ENCODE measurements at regions not wholly inside any gene's neighbourhood (a gene's known extent, or its start where the extent isn't known, plus 50 kb on each side); places are given as distances from the start of the nearest gene placed in this dataset.
"Not testable (repeated sequence)": the region's sequence is repeated elsewhere in the genome, so short reads cannot be mapped to it uniquely, and the experiment has no call there.

DNA sequence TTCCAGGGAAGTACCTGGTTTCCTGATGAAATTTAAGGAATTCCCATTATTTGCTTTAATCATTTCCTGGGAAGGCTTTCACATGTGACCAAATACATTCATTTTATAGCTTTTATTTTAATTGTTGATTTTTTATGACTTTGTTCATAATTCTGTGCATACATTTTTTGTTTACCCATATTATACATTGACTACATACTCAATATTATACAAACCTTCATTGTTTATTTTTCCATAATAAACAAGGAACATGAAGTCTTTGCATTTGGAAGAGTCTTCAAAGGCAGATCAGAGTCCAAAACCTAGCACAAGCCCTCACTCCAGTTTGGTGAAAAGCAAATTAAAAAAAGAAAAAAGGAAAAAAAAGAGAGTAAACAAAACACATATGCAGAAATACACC lies 218.3 kb upstream of the NRIP1 start:
- DNase-seq = no peak

DNA sequence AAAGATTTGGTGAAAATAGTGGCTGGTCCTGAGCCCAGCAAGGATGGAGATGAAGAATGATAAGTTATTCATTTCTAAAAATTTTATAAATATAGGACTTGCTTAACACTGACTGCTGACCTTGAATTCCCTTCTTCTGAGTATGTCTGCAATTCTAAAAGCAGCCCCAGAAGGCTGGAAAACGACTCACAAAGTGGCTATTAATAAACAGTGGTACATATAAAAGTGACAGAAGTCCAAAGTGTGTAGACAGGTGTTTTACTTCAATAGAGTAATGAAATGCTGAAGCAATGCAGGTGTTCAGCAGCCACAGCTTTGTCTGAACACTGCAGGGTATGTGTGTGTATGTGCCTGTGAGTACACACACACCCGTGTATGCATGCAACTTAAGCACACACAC lies 219.0 kb upstream of the NRIP1 start:
- DNase-seq = no peak

DNA sequence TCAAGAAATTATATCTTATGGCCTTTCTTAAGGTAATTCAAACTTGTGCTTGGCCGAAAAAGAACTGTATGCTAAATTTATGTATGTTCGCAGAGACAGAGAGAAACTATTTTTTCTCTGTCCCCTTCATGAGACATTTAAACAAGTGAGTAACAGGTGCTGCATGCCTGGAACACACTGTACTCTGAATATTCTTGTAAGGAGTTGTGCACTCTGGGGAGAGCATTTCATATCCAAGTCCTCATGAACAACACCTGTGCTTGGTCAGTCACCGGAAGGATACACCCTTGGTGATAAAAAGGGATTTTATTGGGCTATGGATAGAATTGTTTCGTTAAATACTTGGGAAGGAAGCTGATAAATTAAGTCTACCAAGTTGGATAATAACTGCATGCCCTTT lies 220.8 kb upstream of the NRIP1 start:
- DNase-seq = no peak

DNA sequence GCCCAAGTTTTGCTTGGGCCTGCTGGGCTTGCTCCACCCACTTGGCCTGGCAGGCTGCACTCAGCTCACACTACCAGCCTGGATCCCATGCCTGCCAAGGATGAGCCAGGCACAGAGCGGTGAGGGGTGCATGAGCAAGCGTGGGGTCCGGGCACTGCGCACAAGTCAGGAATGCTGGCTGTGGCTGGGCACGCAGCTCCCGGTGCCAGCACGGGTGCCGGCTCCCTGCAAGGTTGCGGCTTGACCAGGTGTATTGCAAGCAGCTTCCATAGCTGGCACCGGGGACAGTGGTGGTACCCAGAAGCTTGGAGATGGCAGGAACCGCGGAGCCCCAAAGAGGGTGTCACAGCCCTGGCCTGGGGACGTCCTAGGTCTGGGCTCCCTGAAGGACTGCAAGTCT lies 224.4 kb upstream of the NRIP1 start:
- DNase-seq = no peak

DNA sequence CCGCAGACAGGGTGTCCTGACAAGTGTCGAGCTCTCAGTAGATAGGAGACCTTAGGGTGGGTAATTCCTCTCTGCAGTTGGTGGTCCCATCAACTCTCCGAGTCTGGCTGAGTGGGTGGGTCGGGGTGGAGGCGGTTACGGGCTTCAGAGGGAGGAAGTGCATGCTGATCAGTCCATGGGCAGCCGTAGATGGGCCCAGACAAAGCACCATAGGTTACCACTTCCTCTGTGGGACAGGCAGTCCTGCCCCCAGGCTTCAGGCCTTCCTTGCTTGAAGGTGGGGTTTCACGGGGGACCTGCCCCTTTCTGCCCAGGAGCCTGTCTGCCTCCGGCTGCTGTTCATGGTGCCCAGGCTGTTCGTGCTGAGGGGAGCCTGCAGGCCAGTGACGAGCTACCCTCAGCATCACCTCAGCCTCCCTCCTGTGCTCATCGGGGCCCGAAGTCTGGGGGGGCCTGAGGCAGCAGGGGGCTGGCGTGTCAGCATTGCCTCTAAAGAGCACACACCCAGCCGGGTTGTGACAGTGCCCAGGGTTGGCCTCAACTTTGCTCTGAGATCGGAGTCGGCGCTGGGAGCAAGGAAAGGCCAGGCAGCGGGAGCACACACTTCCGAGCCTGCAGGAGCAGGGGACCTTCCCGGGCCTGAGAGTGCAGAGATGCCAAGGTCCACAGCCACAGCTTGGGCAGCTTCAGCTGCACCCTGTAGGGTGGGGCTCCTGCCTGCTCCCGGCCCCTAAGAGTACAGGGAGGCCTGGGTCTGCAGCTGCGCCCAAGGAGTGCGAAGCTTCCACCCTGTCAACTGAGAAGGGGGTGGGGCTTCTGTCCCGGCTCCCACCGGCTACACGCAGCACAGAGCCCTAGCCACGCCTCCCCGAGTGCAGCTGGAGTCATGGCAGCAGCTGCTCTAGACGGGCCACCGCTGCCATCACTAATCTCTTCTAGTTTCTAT lies 225.4 kb upstream of the NRIP1 start:
- DNase-seq = no peak

DNA sequence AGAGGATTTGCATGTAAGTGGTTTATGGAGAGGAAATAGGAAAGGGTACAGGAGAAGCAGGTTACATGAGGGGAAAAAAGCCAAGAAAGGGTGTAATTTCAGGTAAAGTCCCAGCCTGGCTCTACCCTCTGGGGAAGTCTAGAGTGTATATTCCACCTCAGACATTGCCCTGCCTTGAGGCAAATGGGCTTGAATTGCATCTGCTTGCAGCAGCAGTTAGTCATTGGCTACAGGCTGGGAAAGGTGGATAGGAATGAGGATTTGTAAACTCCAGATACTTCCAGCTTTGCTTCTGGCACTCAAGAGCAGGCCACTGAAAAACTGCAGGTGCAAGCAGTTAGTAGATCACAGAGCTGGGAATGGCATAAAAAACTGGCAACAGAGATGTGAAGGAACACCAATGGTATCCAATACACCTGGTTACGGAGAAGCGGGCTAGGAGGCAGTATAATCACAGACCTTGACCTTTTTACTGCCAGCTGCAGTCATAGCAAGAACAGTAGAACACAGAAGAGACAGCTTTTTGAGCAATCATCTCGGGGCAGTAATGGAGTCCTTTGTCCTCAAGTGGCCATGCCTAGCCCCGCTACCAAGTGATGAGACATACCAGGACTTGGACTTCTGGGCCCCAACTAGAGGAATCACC lies 226.9 kb upstream of the NRIP1 start:
- no peak for DNase-seq

DNA sequence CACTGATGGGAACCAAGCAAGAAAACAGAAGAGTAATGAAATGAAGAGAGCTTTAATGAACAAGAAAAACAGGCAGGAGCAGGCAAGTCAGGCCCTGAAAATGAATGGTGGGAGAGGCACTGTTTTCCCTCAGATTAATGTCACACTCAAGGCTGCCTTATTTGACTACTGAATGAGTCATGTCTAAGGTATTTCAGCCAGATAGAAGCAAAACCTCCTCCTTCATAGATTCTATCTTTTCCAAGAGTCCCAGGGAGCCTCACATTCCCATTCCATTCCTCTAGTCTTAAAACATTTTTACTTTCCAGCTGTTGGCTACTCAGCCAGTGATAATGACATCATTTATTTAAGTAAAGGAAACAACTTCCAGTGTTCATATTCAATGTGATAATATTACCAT lies 228.4 kb upstream of the NRIP1 start:
- DNase-seq = no peak

DNA sequence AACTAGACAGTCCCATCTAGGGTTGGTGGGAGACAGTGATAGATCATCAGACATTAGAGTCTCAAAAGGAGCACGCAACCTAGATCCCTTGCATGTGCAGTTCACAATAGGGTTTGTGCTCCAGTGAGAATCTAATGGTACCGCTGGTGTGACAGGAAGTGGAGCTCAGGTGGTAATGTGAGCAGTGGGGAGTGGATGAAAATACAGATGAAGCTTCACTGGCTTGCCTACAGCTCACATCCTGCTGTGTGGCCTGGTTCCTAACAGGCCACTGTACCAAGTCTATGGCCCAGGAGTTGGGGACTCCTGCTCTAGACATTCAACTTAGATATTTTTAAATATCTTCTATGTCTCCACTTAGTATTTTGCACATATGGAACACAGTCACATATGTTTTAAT lies 231.1 kb upstream of the NRIP1 start:
- no peak for DNase-seq

DNA sequence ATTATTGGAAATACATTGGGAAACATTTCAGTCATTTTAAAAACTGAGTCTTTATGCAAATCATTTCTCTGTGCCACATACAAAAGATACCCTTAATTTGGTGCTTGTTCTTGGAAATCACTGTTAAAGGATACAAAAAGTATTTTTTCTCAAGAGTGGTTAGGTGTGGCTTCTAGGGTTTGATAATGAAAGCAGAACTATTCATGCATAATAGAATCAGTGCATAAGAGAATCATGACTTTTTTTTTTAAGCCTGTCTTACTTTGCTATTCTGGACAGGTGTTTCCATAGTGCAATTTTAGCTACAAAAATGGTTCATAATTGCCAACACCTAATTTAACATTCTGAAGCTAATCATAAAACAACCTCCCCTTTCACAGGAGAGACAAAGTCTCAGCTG lies 233.0 kb upstream of the NRIP1 start:
- no peak for DNase-seq

DNA sequence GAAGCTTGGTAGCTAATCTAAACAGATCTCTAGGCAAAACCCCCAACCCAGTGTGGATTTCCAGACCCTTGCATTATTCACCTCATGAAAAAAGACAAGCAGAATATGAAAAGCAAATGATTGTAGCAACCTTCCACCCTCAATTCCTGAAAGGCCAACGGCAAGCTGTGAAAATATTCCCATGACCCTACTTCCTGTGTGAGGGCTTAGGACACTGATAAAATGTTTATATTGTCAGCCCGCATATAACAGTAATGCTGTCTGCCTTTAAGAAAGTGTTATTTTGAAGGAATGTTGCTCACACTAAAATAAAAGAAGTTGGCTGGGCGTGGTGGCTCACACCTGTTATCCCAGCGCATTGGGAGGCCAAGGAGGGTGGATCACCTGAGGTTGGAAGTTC lies 233.5 kb upstream of the NRIP1 start:
- no peak for DNase-seq

DNA sequence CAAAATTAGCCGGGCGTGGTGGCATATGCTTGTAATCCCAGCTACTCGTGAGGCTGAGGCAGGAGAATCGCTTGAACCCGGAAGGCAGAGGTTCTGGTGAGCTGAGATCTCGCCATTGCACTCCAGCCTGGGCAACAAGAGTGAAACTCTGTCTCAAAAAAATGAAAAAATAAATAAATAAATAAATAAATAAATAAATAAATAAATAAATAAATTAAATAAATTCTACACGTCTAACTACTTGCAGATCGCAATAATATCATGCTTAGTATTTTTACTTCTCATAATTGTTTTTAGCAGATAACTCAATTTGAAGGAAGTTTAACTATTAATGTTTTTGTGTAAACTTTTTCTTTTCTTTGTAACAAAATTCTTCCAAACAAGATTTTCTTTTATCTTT lies 234.0 kb upstream of the NRIP1 start:
- DNase-seq = not testable (repeated sequence)

DNA sequence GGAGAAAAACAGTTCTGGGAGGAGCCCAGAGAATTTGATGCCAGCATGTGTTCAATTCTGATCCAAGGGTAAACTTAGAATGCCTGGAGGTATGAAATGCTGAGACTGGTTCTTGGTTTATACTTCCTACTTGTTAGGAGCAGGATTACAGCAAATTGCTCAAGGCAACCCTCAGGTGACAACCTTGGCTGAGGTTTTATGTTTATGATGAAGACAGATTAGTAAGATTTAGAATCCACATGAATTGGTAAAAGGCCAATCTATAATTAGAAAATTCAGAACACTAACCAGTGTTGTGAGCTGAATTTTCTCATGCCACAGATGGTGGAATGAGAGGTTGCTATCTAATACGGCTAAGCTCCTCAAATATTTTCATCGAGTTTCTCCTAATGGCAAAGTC lies 235.3 kb upstream of the NRIP1 start:
- DNase-seq = no peak

DNA sequence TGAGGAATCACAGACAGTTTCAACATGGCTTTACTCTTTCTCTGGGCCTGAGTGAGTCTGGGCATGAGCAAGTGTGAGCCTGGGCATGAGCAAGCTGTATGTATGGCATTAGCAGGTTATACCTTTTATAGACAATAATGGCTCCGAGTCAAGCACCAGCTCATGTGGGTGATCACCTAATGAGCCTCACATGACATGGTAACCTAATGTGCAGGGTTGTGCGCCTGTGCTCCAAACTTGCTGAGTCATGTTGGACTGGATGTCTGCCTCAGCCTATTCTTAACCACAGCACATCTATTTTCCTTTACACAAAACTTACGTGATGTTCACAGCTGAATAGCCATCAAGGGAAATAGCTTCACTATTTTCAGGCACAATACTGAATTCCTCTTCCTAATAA lies 236.2 kb upstream of the NRIP1 start:
- no peak for DNase-seq

DNA sequence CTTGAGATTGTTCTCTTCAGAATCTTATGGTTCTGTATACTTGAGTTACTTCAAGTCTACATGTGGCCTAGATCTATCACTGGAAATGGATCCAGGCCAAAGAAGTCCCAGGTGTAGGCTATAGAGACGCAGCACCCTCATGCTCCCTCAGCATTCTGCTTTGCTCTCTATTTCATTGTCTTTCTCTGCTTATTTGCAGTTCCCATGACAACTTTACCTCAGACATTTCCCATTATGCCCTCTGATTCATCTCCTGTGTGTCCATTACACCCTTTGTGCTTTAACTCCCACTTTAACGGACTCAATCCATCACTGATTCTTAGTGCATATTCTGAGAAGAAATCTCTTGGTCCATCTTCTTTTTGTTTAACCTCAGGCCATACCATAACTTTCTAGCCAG lies 236.9 kb upstream of the NRIP1 start:
- DNase-seq = no peak

DNA sequence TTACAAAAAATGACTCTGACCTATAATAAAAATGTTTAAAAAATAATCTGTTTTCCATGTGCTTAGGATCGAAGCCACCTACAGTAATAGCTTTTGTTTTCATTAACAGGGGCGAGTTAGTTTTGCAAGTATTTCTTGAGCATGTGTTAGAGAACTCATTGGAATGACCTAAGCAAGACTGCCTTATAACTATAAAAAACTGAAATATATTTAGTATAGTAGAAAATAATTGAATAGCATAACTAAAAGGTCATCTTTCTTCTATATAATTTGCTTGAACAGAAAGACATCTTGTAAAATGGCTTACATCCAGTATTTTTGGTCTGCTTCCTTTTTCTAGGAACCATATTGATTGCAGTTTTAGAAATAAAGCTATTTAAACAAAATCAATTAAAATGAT lies 241.5 kb upstream of the NRIP1 start:
- no peak for DNase-seq

DNA sequence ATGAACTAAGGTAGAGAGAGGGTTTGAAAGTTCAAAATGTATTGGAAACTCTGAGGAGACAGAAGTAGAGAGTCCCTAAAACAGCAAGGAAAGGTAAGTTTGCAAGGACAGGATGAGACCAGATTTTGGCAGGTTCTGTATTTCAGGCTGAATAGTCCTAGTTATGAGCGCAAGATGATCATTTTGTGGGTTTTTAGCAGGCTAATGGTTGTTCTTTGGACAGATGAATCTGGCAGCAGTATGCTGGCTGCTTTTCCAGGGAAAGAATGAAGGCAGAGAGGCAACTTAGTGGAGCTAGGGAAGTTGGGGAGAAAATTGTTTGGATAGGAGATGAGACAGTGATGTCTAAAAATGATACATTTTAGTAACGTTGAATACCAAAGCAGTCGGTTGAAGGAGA lies 243.5 kb upstream of the NRIP1 start:
- no peak for DNase-seq

DNA sequence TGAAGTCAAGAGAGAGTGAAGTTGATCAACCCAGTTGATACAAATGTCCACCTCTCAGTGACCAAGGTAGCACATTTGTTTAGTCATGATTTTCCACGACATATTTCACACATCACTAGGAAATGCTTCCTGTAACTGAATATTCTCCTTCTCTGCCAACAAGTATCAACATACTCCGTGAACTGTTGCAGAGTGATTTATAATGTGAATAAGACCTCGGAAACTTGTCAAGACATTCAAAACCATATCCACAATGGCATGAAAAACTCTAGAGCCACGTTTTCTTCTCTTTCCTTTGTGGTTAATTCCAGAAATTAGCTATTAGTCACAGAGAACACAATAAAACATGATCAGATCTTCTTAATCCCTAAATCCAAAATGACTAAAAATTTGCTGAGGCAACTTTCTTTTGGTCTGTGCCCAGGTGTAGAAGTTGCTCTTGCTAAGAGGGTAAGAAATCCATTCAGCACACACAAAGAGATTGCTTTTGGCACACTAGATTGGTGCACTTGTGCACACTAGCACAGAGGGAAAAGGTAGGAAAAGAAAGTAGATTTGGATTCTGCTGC lies 244.3 kb upstream of the NRIP1 start:
- no peak for DNase-seq

DNA sequence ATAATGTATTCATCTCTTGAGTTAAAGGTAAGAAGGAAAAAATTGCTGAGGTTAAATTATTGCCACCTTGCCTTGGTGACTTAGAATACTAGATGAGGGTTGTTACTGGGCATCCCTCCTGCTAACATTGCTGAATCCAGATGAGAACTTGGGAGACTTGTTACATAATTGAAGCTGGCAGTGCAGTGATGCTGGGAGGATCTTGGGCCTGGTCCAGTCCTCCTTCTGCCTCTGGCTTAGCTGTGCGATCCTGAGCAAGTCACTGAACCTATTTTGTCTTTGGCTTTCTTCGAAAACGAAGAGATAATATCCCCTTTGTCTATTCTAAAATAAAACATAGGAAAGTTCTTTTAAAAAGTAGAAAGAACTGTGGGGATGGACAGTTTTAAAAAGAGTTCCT lies 244.9 kb upstream of the NRIP1 start:
- DNase-seq = no peak

DNA sequence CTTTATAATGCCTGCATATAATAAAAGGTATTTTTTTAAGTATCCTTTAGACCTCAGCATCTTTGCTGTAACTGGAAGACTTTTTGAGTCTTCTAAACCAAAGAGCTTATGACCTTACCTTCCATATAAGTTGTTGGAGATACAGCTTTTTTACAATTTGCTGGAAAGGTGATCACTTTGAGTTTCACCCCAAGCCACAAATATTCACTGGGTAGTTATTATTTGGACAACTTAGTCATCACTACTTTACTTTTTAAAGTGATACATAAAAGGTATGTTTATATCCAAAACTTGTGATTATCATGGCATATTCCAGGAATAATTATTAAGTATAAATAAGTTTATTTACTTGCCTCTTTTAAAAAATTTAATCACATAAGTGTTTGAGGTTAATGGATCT lies 246.7 kb upstream of the NRIP1 start:
- no peak for DNase-seq

DNA sequence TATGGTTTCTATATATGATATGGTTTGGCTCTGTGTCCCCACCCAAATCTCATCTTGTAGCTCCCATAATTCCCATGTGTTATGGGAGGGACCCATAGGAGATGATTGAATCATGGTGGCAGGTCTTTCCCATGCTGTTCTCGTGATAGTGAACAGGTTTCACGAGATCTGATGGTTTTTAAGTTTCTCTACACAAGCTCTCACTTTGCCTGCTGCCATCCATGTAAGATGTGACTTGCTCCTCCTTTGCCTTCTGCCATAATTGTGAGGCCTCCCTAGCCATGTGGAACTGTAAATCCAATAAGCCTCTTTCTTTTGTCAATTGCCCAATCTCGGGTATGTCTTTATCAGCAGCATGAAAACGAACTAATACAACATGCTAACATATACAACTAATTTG lies 252.2 kb upstream of the NRIP1 start:
- DNase-seq = not testable (repeated sequence)

DNA sequence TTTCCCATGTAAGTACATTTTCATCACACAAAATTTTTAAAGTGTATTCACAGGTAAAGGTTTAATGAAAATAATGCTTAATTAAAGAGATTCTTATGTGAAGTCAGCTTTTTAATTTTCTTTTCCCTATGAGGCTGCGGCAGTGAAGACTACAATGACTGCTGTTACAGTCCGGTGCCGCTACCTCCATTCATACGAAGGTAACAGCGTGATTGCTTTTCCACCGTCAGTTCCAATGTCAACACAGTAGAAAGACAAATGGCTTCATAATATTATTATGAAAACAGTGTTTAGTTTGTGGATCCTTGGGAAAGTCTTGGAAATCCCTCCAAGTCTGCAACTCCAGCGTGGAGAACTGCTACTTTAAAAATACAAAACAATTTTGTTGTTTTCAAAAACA lies 254.9 kb upstream of the NRIP1 start:
- no peak for DNase-seq

DNA sequence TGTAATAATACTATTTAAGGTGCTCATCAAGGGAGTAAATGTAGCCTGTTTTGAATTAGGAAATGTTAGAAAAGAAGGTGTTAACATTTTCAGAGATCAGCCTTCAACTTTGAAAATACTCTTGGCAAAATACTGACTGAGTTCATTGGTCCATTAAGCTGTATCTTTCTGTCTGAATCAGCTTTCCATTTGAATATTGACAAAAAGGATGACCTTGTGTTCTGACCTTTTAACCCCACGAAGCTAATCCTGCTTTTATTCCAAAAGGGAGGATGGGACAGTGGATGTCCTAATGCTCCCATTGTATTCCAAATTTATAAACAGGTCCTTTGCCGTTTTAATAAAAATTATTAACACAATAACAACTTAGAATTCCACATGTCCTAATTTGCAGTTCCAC lies 259.7 kb upstream of the NRIP1 start:
- no peak for DNase-seq

DNA sequence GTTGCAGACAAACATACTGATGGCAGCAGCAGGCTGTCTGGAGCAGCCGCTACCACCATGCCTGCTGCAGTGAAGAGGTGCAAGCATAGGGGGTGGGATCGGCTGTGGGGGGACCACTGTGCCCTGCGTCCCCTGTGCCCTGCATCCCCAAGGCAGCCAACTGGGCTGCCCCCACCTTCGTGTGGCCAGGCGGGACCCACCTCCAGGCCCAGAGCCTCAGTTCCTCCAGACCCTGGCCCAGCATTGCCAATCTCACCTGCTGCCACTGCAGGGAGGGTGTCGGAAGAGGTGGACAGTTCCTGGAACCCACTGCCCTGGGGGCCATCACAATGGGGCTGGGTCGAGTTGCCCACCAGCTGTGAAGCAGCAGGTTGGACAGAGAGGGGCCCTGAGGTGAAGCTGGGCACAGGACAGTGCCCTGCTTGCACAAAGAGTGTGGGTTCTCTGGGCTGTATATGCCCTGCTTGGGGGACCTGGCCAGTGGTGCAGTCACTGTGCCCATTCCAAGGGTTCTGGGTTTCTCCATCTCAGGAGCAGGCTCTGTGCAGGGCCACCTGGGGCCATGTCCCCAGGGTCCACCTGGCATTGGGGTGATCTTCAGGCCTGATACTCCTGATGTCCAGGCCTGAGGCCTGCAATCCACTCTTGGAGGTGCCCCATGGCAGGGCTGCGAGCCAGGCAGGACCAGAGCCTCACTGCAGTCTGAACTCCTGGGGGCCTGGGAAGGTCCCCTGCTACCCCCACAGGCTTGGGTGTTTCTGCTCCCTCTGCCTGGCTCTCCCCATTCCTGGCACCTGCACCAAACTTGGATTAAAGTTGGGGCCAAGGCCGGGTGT lies 261.4 kb upstream of the NRIP1 start:
- no peak for DNase-seq

All from activated naive CD4-positive, alpha-beta T cell treated with Interleukin-2 at 50 U/mL for 16 hours (primary cell).